ENCODE measurements at regions not wholly inside any gene's neighbourhood (a gene's known extent, or its start where the extent isn't known, plus 50 kb on each side); places are given as distances from the start of the nearest gene placed in this dataset.

- TF ChIP-seq CTCF (IDR thresholded peaks at IDR 0.05) (no peak), POLR2A (IDR thresholded peaks at IDR 0.05) (no peak)
Observed at GRCh38 chr6:1203546-1203945, 108.4 kb upstream of the FOXQ1 start.

Data from ovary (tissue), 3 donors.